NT2/D1 (cell line): ENCODE measurements at regions not wholly inside any gene's neighbourhood (a gene's known extent, or its start where the extent isn't known, plus 50 kb on each side); places are given as distances from the start of the nearest gene placed in this dataset.
"Not testable (repeated sequence)": the region's sequence is repeated elsewhere in the genome, so short reads cannot be mapped to it uniquely, and the experiment has no call there.

ENCODE experiments used
- DNase-seq: peaks from one replicate; pipeline ENCODE4 v3.0.0-alpha.2; 2011; ENCODE audit warnings: low read depth, low spot score
- H3K27me3 ChIP-seq: 2 replicates; pipeline ENCODE4 v1.6.0; 2011; ENCODE audit warnings: mild to moderate bottlenecking; ENCODE audit not compliant: insufficient read length, insufficient read depth
- H3K36me3 ChIP-seq: 2 replicates; pipeline ENCODE4 v1.6.1; 2011; ENCODE audit warnings: mild to moderate bottlenecking, low read length, mixed read lengths; ENCODE audit not compliant: insufficient read depth, insufficient read length
- H3K4me1 ChIP-seq: 2 replicates; pipeline ENCODE4 v1.5.1; 2011; ENCODE audit not compliant: insufficient read depth, insufficient read length
- H3K4me3 ChIP-seq: 2 replicates; pipeline ENCODE4 v1.5.1; 2011; ENCODE audit warnings: low read depth; ENCODE audit not compliant: insufficient read length
- H3K9ac ChIP-seq: 2 replicates; pipeline ENCODE4 v1.6.0; 2011; ENCODE audit warnings: low read depth; ENCODE audit not compliant: insufficient read length
- H3K9me3 ChIP-seq: 2 replicates; pipeline ENCODE4 v1.5.1; 2011; ENCODE audit warnings: mild to moderate bottlenecking, low read length; ENCODE audit not compliant: insufficient read depth
- SUZ12 ChIP-seq: IDR thresholded peaks from 2 replicates; pipeline ENCODE4 v1.6.1; 2011; ENCODE audit not compliant: insufficient read length, insufficient read depth; ENCODE audit errors: extremely low read depth
- YY1 ChIP-seq: IDR thresholded peaks from 2 replicates; pipeline ENCODE4 v1.6.1; 2011; ENCODE audit not compliant: insufficient read length, insufficient read depth
- ZNF274 ChIP-seq: IDR thresholded peaks from 2 replicates; pipeline ENCODE4 v1.6.1; 2011; ENCODE audit warnings: mild to moderate bottlenecking, low read depth, low read length

GRCh38 chr16:59634951-59635350 is 900.8 kb upstream of the GOT2 start:
- Histone ChIP-seq H3K27me3 (no peaks in the 10 kb centered on the region), H3K4me3 (no peak overlapping the region), H3K9me3 (peaks cover 11% of the 10 kb centered on the region), H3K4me1 (no peaks in the 10 kb centered on the region), H3K9ac (no peak overlapping the region), H3K36me3 (no peaks in the 10 kb centered on the region)
- no peak for TF ChIP-seq YY1
- TF ChIP-seq SUZ12 = no peak
- no peak for TF ChIP-seq ZNF274
- DNase-seq = no peak

GRCh38 chr16:59634004-59634579 is 900.0 kb upstream of the GOT2 start:
- no peak for DNase-seq

GRCh38 chr16:59632276-59632855 is 898.2 kb upstream of the GOT2 start:
- TF ChIP-seq YY1 (no peak), SUZ12 (no peak)
- DNase-seq = no peak
- no peak overlapping the region for H3K4me3 ChIP-seq
- no peaks in the 10 kb centered on the region for H3K36me3 ChIP-seq
- H3K27me3 ChIP-seq = no peaks in the 10 kb centered on the region
- H3K9ac ChIP-seq = no peak overlapping the region
- H3K4me1 ChIP-seq = no peaks in the 10 kb centered on the region
- peaks cover 11% of the 10 kb centered on the region for H3K9me3 ChIP-seq

More at GRCh38 chr16:59634004-59634579, 900.0 kb upstream of the GOT2 start:
- Histone ChIP-seq H3K4me3 (no peak overlapping the region), H3K36me3 (no peaks in the 10 kb centered on the region), H3K9ac (no peak overlapping the region), H3K9me3 (peaks cover 11% of the 10 kb centered on the region), H3K4me1 (no peaks in the 10 kb centered on the region), H3K27me3 (no peaks in the 10 kb centered on the region)
- no peak for TF ChIP-seq YY1
- TF ChIP-seq ZNF274 = no peak
- TF ChIP-seq SUZ12 = no peak

DNA sequence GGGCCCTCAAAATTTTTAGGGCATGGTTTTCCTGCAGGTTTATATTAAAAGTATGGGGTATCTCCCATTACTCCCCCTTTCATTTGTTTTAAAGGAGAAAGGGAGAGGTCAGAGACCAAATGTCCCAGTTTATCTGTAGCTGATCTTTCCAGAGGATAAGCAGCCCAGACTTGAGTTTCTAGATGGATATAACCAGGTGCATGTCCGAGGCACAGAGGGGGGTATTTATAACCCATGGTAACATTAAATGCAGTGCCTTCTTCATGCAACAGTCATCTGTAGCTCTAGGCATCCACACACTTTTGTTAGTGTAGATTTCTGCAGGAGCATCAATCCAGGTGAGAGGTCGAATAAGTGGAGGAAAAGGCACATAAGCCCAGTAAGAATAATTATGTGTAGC is 890.3 kb upstream of the GOT2 start:
- DNase-seq, H3K4me1 ChIP-seq, H3K4me3 ChIP-seq, H3K36me3 ChIP-seq, H3K9me3 ChIP-seq, H3K9ac ChIP-seq, H3K27me3 ChIP-seq: not testable (repeated sequence)

DNA sequence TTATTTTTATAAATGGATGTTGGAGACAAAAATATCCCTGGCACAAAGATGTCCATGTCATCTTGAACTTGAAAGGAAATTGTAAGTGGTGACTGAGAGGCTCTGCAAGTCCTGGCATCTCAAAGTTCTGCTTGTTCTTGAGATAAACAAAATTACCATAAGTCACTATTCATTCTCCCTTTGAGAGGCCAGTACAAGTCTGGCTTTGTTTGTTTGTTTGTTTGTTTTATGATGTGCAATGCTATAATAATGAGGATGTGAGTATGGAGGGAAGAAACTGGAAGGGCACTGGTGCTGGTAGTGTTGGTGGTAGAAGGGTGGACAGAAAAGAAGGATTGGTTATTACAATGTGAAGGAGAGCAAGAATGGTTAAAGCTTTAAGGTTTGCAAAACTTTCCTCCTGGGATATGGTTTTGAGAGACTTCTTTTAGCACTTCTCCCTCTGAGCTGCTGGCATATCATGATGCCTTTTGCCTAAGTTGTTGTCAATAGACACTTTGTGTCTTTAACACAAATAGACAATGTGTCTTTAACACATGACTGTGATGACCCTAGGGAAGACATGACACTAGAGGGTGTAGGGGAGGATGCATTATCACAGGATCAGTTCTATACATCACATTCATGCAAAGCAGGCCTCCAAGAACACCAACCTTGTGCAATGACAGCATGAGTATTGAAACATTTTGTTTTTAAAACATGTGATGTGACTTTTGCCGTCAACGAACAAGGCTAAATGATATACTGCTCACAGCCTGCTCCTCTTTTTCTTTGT is 880.5 kb upstream of the GOT2 start:
- Histone ChIP-seq H3K4me1 (no peaks in the 10 kb centered on the region), H3K27me3 (no peaks in the 10 kb centered on the region), H3K36me3 (no peaks in the 10 kb centered on the region), H3K9me3 (peaks cover 50% of the 10 kb centered on the region; the same call in 1 of the 2 replicates), H3K9ac (no peak overlapping the region), H3K4me3 (no peak overlapping the region)
- TF ChIP-seq ZNF274 (no peak), SUZ12 (no peak), YY1 (no peak)
- DNase-seq = no peak

GRCh38 chr16:59612910-59613620 is 878.9 kb upstream of the GOT2 start:
- DNase-seq = peak; percentile 22
- H3K9ac ChIP-seq, H3K27me3 ChIP-seq, H3K4me1 ChIP-seq, H3K4me3 ChIP-seq, H3K36me3 ChIP-seq: not testable (repeated sequence)
- peaks cover 48% of the 10 kb centered on the region; the same call in 1 of the 2 replicates for H3K9me3 ChIP-seq

DNA sequence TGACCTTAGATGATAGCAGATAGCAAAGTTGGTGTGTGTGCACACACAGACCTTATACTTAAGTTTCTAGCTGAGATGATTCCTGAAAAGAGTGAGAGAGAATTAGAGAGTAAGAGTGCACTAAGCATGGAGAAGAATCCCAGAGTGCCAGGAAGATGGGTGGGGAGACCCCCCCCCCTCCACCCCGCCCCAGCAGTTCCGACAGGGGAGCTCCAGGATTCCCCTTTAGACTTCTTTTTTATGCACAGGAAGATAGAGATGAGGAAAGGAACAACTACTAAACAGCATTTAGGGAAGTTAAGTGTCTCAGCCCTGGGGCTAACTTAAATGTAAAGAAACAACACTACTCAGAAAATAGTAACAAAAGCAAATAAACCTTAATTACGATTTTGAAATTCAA is 878.0 kb upstream of the GOT2 start:
- Histone ChIP-seq H3K9me3 (peaks cover 39% of the 10 kb centered on the region; the same call in 1 of the 2 replicates), H3K4me1 (no peaks in the 10 kb centered on the region), H3K9ac (no peak overlapping the region), H3K4me3 (no peak overlapping the region), H3K27me3 (no peaks in the 10 kb centered on the region), H3K36me3 (no peaks in the 10 kb centered on the region)
- TF ChIP-seq ZNF274 (no peak), SUZ12 (no peak), YY1 (no peak)
- peak; percentile 22 for DNase-seq
